SU-DHL-6 (cell line): ENCODE measurements at regions not wholly inside any gene's neighbourhood (a gene's known extent, or its start where the extent isn't known, plus 50 kb on each side); places are given as distances from the start of the nearest gene placed in this dataset.

Source experiments
- H2AFZ ChIP-seq: fragments of 200-600 bp; sonication (generic); 2 replicates; pipeline ENCODE4 v1.6.1; 2014; ENCODE audit warnings: low read depth, mild to moderate bottlenecking, moderate library complexity, mixed read lengths, antibody characterized with exemption, low read length; ENCODE audit not compliant: severe bottlenecking
- H3F3A ChIP-seq: fragments of 200-600 bp; shearing (Covaris generic); 2 replicates; pipeline ENCODE4 v1.6.0; 2016; ENCODE audit warnings: antibody characterized with exemption, mild to moderate bottlenecking; ENCODE audit not compliant: insufficient read depth
- H3K27ac ChIP-seq: fragments of 200-600 bp; sonication (generic); 2 replicates; pipeline ENCODE4 v1.5.1; 2016; ENCODE audit warnings: low read depth, mild to moderate bottlenecking, low read length, moderate library complexity, mixed read lengths
- H3K27me3 ChIP-seq: fragments of 200-600 bp; sonication (generic), shearing (Covaris generic); 2 replicates; pipeline ENCODE4 v1.6.0; 2014; ENCODE audit warnings: mild to moderate bottlenecking, low read length
- H3K36me3 ChIP-seq: fragments of 200-600 bp; sonication (generic); 2 replicates; pipeline ENCODE4 v1.6.1; 2014; ENCODE audit warnings: mild to moderate bottlenecking, low read length, mixed read lengths
- H3K4me2 ChIP-seq: fragments of 300-600, 200-600 bp; shearing (Covaris generic), sonication (generic); 2 replicates; pipeline ENCODE4 v1.6.0; 2014; ENCODE audit warnings: low read length, low read depth, mild to moderate bottlenecking; ENCODE audit not compliant: poor library complexity, severe bottlenecking
- H3K4me3 ChIP-seq: fragments of 200-600 bp; sonication (generic); 2 replicates; pipeline ENCODE4 v1.5.1; 2014; ENCODE audit warnings: antibody characterized with exemption, low read length, mild to moderate bottlenecking, mixed read lengths; ENCODE audit not compliant: insufficient read depth, poor library complexity, severe bottlenecking
- H3K79me2 ChIP-seq: fragments of 200-600 bp; sonication (generic); 2 replicates; pipeline ENCODE4 v1.6.1; 2014; ENCODE audit warnings: mild to moderate bottlenecking, low read length, moderate library complexity; ENCODE audit not compliant: insufficient read depth
- H3K9ac ChIP-seq: fragments of 200-600 bp; sonication (generic); 2 replicates; pipeline ENCODE4 v1.7.0; 2014; ENCODE audit warnings: mild to moderate bottlenecking, low read length
- H3K9me2 ChIP-seq: fragments of 200-600 bp; sonication (generic); replicated peaks from 2 replicates; pipeline ENCODE4 v1.6.1; 2014; ENCODE audit warnings: low read length; ENCODE audit not compliant: insufficient read depth
- H3K9me3 ChIP-seq: fragments of 200-600 bp; sonication (generic); 2 replicates; pipeline ENCODE4 v1.6.1; 2014; ENCODE audit warnings: low read length, mixed read lengths; ENCODE audit not compliant: insufficient read depth
- H4K20me1 ChIP-seq: fragments of 200-600 bp; sonication (generic); 2 replicates; pipeline ENCODE4 v1.6.1; 2014; ENCODE audit warnings: low read depth, mild to moderate bottlenecking, antibody characterized with exemption, low read length, moderate library complexity, mixed read lengths
- CTCF ChIP-seq: fragments of 200-600 bp; sonication (generic); IDR thresholded peaks from one replicate; pipeline ENCODE4 v1.5.1; 2017; ENCODE audit warnings: antibody characterized with exemption, mild to moderate bottlenecking, low read length, moderate library complexity; ENCODE audit not compliant: insufficient read depth, poor library complexity, severe bottlenecking
- EZH2phosphoT487 ChIP-seq: fragments of 200-600 bp; sonication (generic), shearing (Covaris generic); conservative IDR thresholded peaks from 2 replicates; pipeline ENCODE4 v1.6.1; 2018; ENCODE audit warnings: mild to moderate bottlenecking, antibody characterized with exemption, low read length, moderate library complexity, mixed read lengths

GRCh38 chr11:21774212-21774611 lies 418.7 kb upstream of the ANO5 start:
- Histone ChIP-seq H3K27me3 (no peaks in the 10 kb centered on the region), H3K4me2 (no peak overlapping the region), H2AFZ (no peak overlapping the region), H3K9me2 (no peaks in the 10 kb centered on the region), H3K9ac (no peak overlapping the region), H3K9me3 (peaks cover 5% of the 10 kb centered on the region; the same call in 1 of the 2 replicates), H3F3A (no peaks in the 10 kb centered on the region), H4K20me1 (no peaks in the 10 kb centered on the region), H3K79me2 (no peaks in the 10 kb centered on the region), H3K36me3 (no peaks in the 10 kb centered on the region), H3K27ac (no peak overlapping the region), H3K4me3 (no peak overlapping the region)
- TF ChIP-seq EZH2phosphoT487: no peak
- no peak for TF ChIP-seq CTCF

GRCh38 chr11:21775911-21776310 lies 417.0 kb upstream of the ANO5 start:
- H3K27me3 ChIP-seq: no peaks in the 10 kb centered on the region
- no peaks in the 10 kb centered on the region for H3K79me2 ChIP-seq
- H3K4me3 ChIP-seq: no peak overlapping the region
- H4K20me1 ChIP-seq: no peaks in the 10 kb centered on the region
- H3K27ac ChIP-seq: no peak overlapping the region
- no peak overlapping the region for H3K9ac ChIP-seq
- no peak overlapping the region for H3K4me2 ChIP-seq
- TF ChIP-seq CTCF: no peak
- no peak for TF ChIP-seq EZH2phosphoT487
- peaks cover 5% of the 10 kb centered on the region; the same call in 1 of the 2 replicates for H3K9me3 ChIP-seq
- H2AFZ ChIP-seq: no peak overlapping the region
- H3F3A ChIP-seq: no peaks in the 10 kb centered on the region
- H3K9me2 ChIP-seq: no peaks in the 10 kb centered on the region
- H3K36me3 ChIP-seq: no peaks in the 10 kb centered on the region

- no peaks in the 10 kb centered on the region for H3K36me3 ChIP-seq
- no peaks in the 10 kb centered on the region for H4K20me1 ChIP-seq
- no peaks in the 10 kb centered on the region for H3K79me2 ChIP-seq
- no peaks in the 10 kb centered on the region for H3K9me2 ChIP-seq
- no peak overlapping the region for H3K27ac ChIP-seq
- no peak for TF ChIP-seq CTCF
- TF ChIP-seq EZH2phosphoT487: no peak
- no peak overlapping the region for H3K9ac ChIP-seq
- H3K27me3 ChIP-seq: no peaks in the 10 kb centered on the region
- no peaks in the 10 kb centered on the region for H3F3A ChIP-seq
- H3K9me3 ChIP-seq: no peaks in the 10 kb centered on the region
- H3K4me2 ChIP-seq: no peak overlapping the region
- no peak overlapping the region for H2AFZ ChIP-seq
- H3K4me3 ChIP-seq: no peak overlapping the region
These were observed 408.9 kb upstream of the ANO5 start for GRCh38 chr11:21783954-21784353.
